ENCODE measurements at regions not wholly inside any gene's neighbourhood (a gene's known extent, or its start where the extent isn't known, plus 50 kb on each side); places are given as distances from the start of the nearest gene placed in this dataset.

GRCh38 chr4:156569535-156569934 is 402.1 kb downstream of the PDGFC start:
- Histone ChIP-seq H3K27ac (no peak overlapping the region), H3K36me3 (ENCODE audit: low read depth) (no peaks in the 10 kb centered on the region), H3K4me2 (no peak overlapping the region), H3F3A (ENCODE audit: insufficient read depth, low read depth) (no peaks in the 10 kb centered on the region), H3K9me3 (ENCODE audit: insufficient read depth, low read depth) (no peaks in the 10 kb centered on the region), H3K79me2 (ENCODE audit: low read depth) (no peaks in the 10 kb centered on the region), H3K9me2 (ENCODE audit: insufficient read depth) (no peaks in the 10 kb centered on the region), H3K4me1 (replicated peaks; ENCODE audit: insufficient read depth) (no peaks in the 10 kb centered on the region), H3K27me3 (ENCODE audit: insufficient read depth, low read depth) (no peaks in the 10 kb centered on the region), H2AFZ (no peak overlapping the region), H4K20me1 (ENCODE audit: insufficient read depth) (no peaks in the 10 kb centered on the region), H3K4me3 (no peak overlapping the region)
- CTCF ChIA-PET, result no interaction called here
- intact Hi-C loops (cut with micrococcal nuclease; ENCODE audit: unreplicated experiment), result no loop called here
- BruUV-seq (replicated peaks), result no TSS peak
- TF ChIP-seq EZH2 (IDR thresholded peaks at IDR 0.05; ENCODE audit: low read depth) (no peak), CTCF (conservative IDR thresholded peaks at IDR 0.05) (no peak)
- POLR2A ChIA-PET (ENCODE audit: unreplicated experiment), result no interaction called here
- DNase-seq, result no peak

GRCh38 chr4:156568484-156568883 is 403.1 kb downstream of the PDGFC start:
- CTCF ChIA-PET, result no interaction called here
- BruUV-seq (replicated peaks), result no TSS peak
- Histone ChIP-seq H4K20me1 (ENCODE audit: insufficient read depth) (no peaks in the 10 kb centered on the region), H3K36me3 (ENCODE audit: low read depth) (no peaks in the 10 kb centered on the region), H3K79me2 (ENCODE audit: low read depth) (no peaks in the 10 kb centered on the region), H3K27me3 (ENCODE audit: insufficient read depth, low read depth) (no peaks in the 10 kb centered on the region), H2AFZ (no peak overlapping the region), H3K27ac (no peak overlapping the region), H3K4me2 (no peak overlapping the region), H3K9me2 (ENCODE audit: insufficient read depth) (no peaks in the 10 kb centered on the region), H3K4me1 (replicated peaks; ENCODE audit: insufficient read depth) (no peaks in the 10 kb centered on the region), H3F3A (ENCODE audit: insufficient read depth, low read depth) (no peaks in the 10 kb centered on the region), H3K9me3 (ENCODE audit: insufficient read depth, low read depth) (no peaks in the 10 kb centered on the region), H3K4me3 (no peak overlapping the region)
- no peak for TF ChIP-seq EZH2 (IDR thresholded peaks at IDR 0.05; ENCODE audit: low read depth)
- no peak for DNase-seq
- POLR2A ChIA-PET (ENCODE audit: unreplicated experiment), result no interaction called here
- intact Hi-C loops (cut with micrococcal nuclease; ENCODE audit: unreplicated experiment), result no loop called here

- Histone ChIP-seq H3K27me3 (ENCODE audit: insufficient read depth, low read depth) (no peaks in the 10 kb centered on the region), H3K36me3 (ENCODE audit: low read depth) (no peaks in the 10 kb centered on the region), H4K20me1 (ENCODE audit: insufficient read depth) (no peaks in the 10 kb centered on the region), H3K27ac (no peak overlapping the region), H3K4me3 (no peak overlapping the region), H3K9me2 (ENCODE audit: insufficient read depth) (no peaks in the 10 kb centered on the region), H3K4me1 (replicated peaks; ENCODE audit: insufficient read depth) (no peaks in the 10 kb centered on the region), H2AFZ (no peak overlapping the region), H3K4me2 (no peak overlapping the region), H3K79me2 (ENCODE audit: low read depth) (no peaks in the 10 kb centered on the region), H3K9me3 (ENCODE audit: insufficient read depth, low read depth) (no peaks in the 10 kb centered on the region), H3F3A (ENCODE audit: insufficient read depth, low read depth) (no peaks in the 10 kb centered on the region)
- BruUV-seq (replicated peaks), result no TSS peak
- CTCF ChIA-PET, result no interaction called here
- POLR2A ChIA-PET (ENCODE audit: unreplicated experiment), result no interaction called here
- no peak for DNase-seq
- intact Hi-C loops (cut with micrococcal nuclease; ENCODE audit: unreplicated experiment), result no loop called here
- TF ChIP-seq EZH2 (IDR thresholded peaks at IDR 0.05; ENCODE audit: low read depth) (no peak), CTCF (conservative IDR thresholded peaks at IDR 0.05) (no peak)
Measured at GRCh38 chr4:156568041-156568440, 403.6 kb downstream of the PDGFC start.

- no peak for DNase-seq
Measured at GRCh38 chr4:156560701-156561100, 410.9 kb downstream of the PDGFC start.

More at GRCh38 chr4:156560701-156561100, 410.9 kb downstream of the PDGFC start:
- intact Hi-C loops (cut with micrococcal nuclease; ENCODE audit: unreplicated experiment), result no loop called here
- Histone ChIP-seq H3K4me3 (no peak overlapping the region), H3K9me2 (ENCODE audit: insufficient read depth) (no peaks in the 10 kb centered on the region), H3K79me2 (ENCODE audit: low read depth) (no peaks in the 10 kb centered on the region), H3K9me3 (ENCODE audit: insufficient read depth, low read depth) (no peaks in the 10 kb centered on the region), H3K27me3 (ENCODE audit: insufficient read depth, low read depth) (no peaks in the 10 kb centered on the region), H3K27ac (no peak overlapping the region), H3K4me2 (no peak overlapping the region), H3F3A (ENCODE audit: insufficient read depth, low read depth) (no peaks in the 10 kb centered on the region), H2AFZ (no peak overlapping the region), H3K36me3 (ENCODE audit: low read depth) (no peaks in the 10 kb centered on the region), H3K4me1 (replicated peaks; ENCODE audit: insufficient read depth) (no peaks in the 10 kb centered on the region), H4K20me1 (ENCODE audit: insufficient read depth) (no peaks in the 10 kb centered on the region)
- TF ChIP-seq EZH2 (IDR thresholded peaks at IDR 0.05; ENCODE audit: low read depth) (no peak), CTCF (conservative IDR thresholded peaks at IDR 0.05) (no peak)
- POLR2A ChIA-PET (ENCODE audit: unreplicated experiment), result no interaction called here
- CTCF ChIA-PET, result no interaction called here
- BruUV-seq (replicated peaks), result no TSS peak
